H1 (cell line): ENCODE measurements at regions not wholly inside any gene's neighbourhood (a gene's known extent, or its start where the extent isn't known, plus 50 kb on each side); places are given as distances from the start of the nearest gene placed in this dataset.

Experiments
- CTCF ChIA-PET: fragments of 300-600 bp; sonication (Branson Sonifier 250); formaldehyde crosslinking; loops from one replicate; lab custom pipeline; 2021; ENCODE audit not compliant: partially characterized antibody; lab: Charles Lee
- POLR2A ChIA-PET: fragments of 300-600 bp; sonication (Branson Sonifier 250); formaldehyde crosslinking; loops from one replicate; lab custom pipeline; 2021; ENCODE audit warnings: inconsistent platforms; ENCODE audit not compliant: partially characterized antibody; lab: Charles Lee
- DNase-seq, 2 experiments: peaks; one replicate each; pipeline versions ENCODE4 v3.0.0 to v3.0.0-alpha.2; 2010 to 2022; ENCODE audit warnings: low spot score in 2 of 2, low read depth in 1 of 2, mixed read lengths in 1 of 2
- FAIRE-seq: peaks from 2 replicates; lab custom pipeline; 2011; peaks lifted over from hg19 to GRCh38; lab: Jason Lieb, UNC
- H2AFZ ChIP-seq: 2 replicates; pipeline ENCODE4 v1.8.1; 2012; ENCODE audit warnings: low read length, inconsistent platforms
- H2AK5ac ChIP-seq: 2 replicates; pipeline ENCODE4 v1.6.1; 2013; ENCODE audit warnings: low read depth, low read length
- H2BK120ac ChIP-seq: replicated peaks from 2 replicates; pipeline ENCODE3; 2013; ENCODE audit warnings: low read depth, low read length, inconsistent platforms
- H2BK12ac ChIP-seq: 2 replicates; pipeline ENCODE4 v1.6.1; 2013; ENCODE audit warnings: low read depth, low read length
- H2BK15ac ChIP-seq: 2 replicates; pipeline ENCODE4 v1.6.1; 2013; ENCODE audit warnings: low read length
- H2BK20ac ChIP-seq: 2 replicates; pipeline ENCODE4 v1.6.1; 2013; ENCODE audit warnings: low read length
- H2BK5ac ChIP-seq: 2 replicates; pipeline ENCODE4 v1.6.1; 2013; ENCODE audit warnings: low read depth, low read length
- H3K14ac ChIP-seq: 2 replicates; pipeline ENCODE4 v1.6.1; 2013; ENCODE audit warnings: inconsistent platforms; ENCODE audit not compliant: insufficient read length
- H3K18ac ChIP-seq: 2 replicates; pipeline ENCODE4 v1.6.1; 2013; ENCODE audit warnings: low read length; ENCODE audit errors: extremely low read depth
- H3K23ac ChIP-seq: 2 replicates; pipeline ENCODE4 v1.6.1; 2013; ENCODE audit warnings: inconsistent platforms; ENCODE audit not compliant: insufficient read length
- H3K23me2 ChIP-seq: 2 replicates; pipeline ENCODE4 v1.6.1; 2013; ENCODE audit warnings: low read depth, low read length
- H3K27ac ChIP-seq: 2 replicates; pipeline ENCODE4 v1.6.1; 2011; ENCODE audit warnings: low read depth, low read length, inconsistent platforms
- H3K27me3 ChIP-seq, 4 experiments: replicated peaks in 1 of 4; 1 replicate in 1 of 4; 2 replicates in 3 of 4; pipeline versions ENCODE4 v1.6.1 to v1.8.1; 2011 to 2013; ENCODE audit warnings: low read length in 3 of 4, mild to moderate bottlenecking in 3 of 4, inconsistent platforms in 2 of 4, mixed read lengths in 2 of 4, moderate library complexity in 1 of 4; ENCODE audit not compliant: control insufficient read depth in 3 of 4, insufficient read depth in 3 of 4; ENCODE audit errors: extremely low read depth in 1 of 4
- H3K36me3 ChIP-seq, 4 experiments: 2 replicates each; pipeline versions ENCODE4 v1.6.1 to v1.8.1; 2011 to 2013; ENCODE audit warnings: mild to moderate bottlenecking in 4 of 4, low read length in 3 of 4, moderate library complexity in 2 of 4, control low read depth in 1 of 4, inconsistent platforms in 1 of 4; ENCODE audit not compliant: insufficient read depth in 4 of 4, control insufficient read depth in 2 of 4
- H3K4ac ChIP-seq: replicated peaks from 2 replicates; pipeline ENCODE3; 2013; ENCODE audit warnings: low read length, low read depth, mixed read lengths, inconsistent platforms; ENCODE audit not compliant: insufficient read length
- H3K4me1 ChIP-seq, 4 experiments: replicated peaks in 1 of 4; 1 replicate in 1 of 4; 2 replicates in 3 of 4; pipeline versions ENCODE4 v1.6.1 to v1.8.1; 2011 to 2013; ENCODE audit warnings: low read length in 3 of 4, inconsistent platforms in 2 of 4, mixed read lengths in 1 of 4; ENCODE audit not compliant: insufficient read depth in 4 of 4, control insufficient read depth in 3 of 4
- H3K4me2 ChIP-seq, 2 experiments: 2 replicates each; pipeline versions ENCODE4 v1.6.1 to v1.8.1; 2011 to 2013; ENCODE audit warnings: low read depth in 2 of 2, low read length in 2 of 2, control low read depth in 1 of 2, inconsistent platforms in 1 of 2, mild to moderate bottlenecking in 1 of 2; ENCODE audit not compliant: insufficient read depth in 1 of 2
- H3K4me3 ChIP-seq, 4 experiments: fragments of 200-600, 300-600 bp in 1 of 4; sonication (generic), shearing (Covaris generic), sonication (Bioruptor Twin) in 1 of 4; 2 replicates each; pipeline versions ENCODE4 v1.5.1 to v1.8.1; 2011 to 2016; ENCODE audit warnings: low read length in 4 of 4, low read depth in 3 of 4, control low read depth in 2 of 4, inconsistent platforms in 2 of 4, mild to moderate bottlenecking in 2 of 4, mixed read lengths in 1 of 4, moderate library complexity in 1 of 4; ENCODE audit not compliant: insufficient read depth in 2 of 4; ENCODE audit errors: extremely low read depth in 1 of 4
- H3K56ac ChIP-seq: replicated peaks from 2 replicates; pipeline ENCODE3; 2013; ENCODE audit warnings: low read depth, mild to moderate bottlenecking, mixed read lengths, low read length, inconsistent platforms; ENCODE audit not compliant: insufficient read length
- H3K79me1 ChIP-seq: 2 replicates; pipeline ENCODE4 v1.6.1; 2013; ENCODE audit warnings: low read depth, low read length, control low read depth
- H3K79me2 ChIP-seq, 2 experiments: 2 replicates each; pipeline versions ENCODE4 v1.6.1 to v1.8.1; 2012 to 2013; ENCODE audit warnings: low read length in 2 of 2, mild to moderate bottlenecking in 2 of 2, inconsistent platforms in 1 of 2; ENCODE audit not compliant: insufficient read depth in 2 of 2, control insufficient read depth in 1 of 2
- H3K9ac ChIP-seq, 4 experiments: replicated peaks in 1 of 4; 1 replicate in 1 of 4; 2 replicates in 3 of 4; pipeline versions ENCODE4 v1.6.1 to v1.8.1; 2011 to 2013; ENCODE audit warnings: low read depth in 3 of 4, low read length in 3 of 4, control low read depth in 2 of 4, mild to moderate bottlenecking in 2 of 4, moderate library complexity in 2 of 4, inconsistent platforms in 1 of 4; ENCODE audit errors: extremely low read depth in 1 of 4
- H3K9me3 ChIP-seq, 2 experiments: 2 replicates each; pipeline versions ENCODE4 v1.6.1 to v1.8.1; 2012 to 2013; ENCODE audit warnings: mild to moderate bottlenecking in 2 of 2, moderate library complexity in 2 of 2, control low read depth in 1 of 2, inconsistent platforms in 1 of 2, low read depth in 1 of 2, low read length in 1 of 2, mixed read lengths in 1 of 2; ENCODE audit not compliant: insufficient read depth in 2 of 2
- H4K20me1 ChIP-seq, 2 experiments: replicated peaks in 1 of 2; 2 replicates each; pipeline versions ENCODE3 to v1.8.1; 2011 to 2013; ENCODE audit warnings: inconsistent platforms in 2 of 2, low read length in 2 of 2, mild to moderate bottlenecking in 1 of 2; ENCODE audit not compliant: insufficient read depth in 2 of 2, control insufficient read depth in 1 of 2
- H4K5ac ChIP-seq: 2 replicates; pipeline ENCODE4 v1.6.1; 2013; ENCODE audit warnings: low read length, low read depth, mixed read lengths, inconsistent platforms; ENCODE audit not compliant: insufficient read length
- H4K8ac ChIP-seq: 2 replicates; pipeline ENCODE4 v1.8.0; 2013; ENCODE audit warnings: mild to moderate bottlenecking, moderate library complexity, low read length, inconsistent platforms; ENCODE audit not compliant: insufficient read depth; ENCODE audit errors: extremely low read depth
- H4K91ac ChIP-seq: replicated peaks from 2 replicates; pipeline ENCODE3; 2013; ENCODE audit warnings: low read length, mixed read lengths, inconsistent platforms; ENCODE audit not compliant: insufficient read length
- ASH2L ChIP-seq: fragments of 200-600, 300-600 bp; sonication (generic); IDR thresholded peaks from one replicate; pipeline ENCODE4 v1.7.1; 2017; ENCODE audit warnings: low read length
- BACH1 ChIP-seq: IDR thresholded peaks from 2 replicates; pipeline ENCODE4 v1.6.1; 2012; ENCODE audit warnings: low read length, improper control_type of control experiment
- BCL11A ChIP-seq, 2 experiments: IDR thresholded peaks; one replicate each; pipeline ENCODE4 v1.6.1; 2011; ENCODE audit warnings: low read depth in 2 of 2, low read length in 2 of 2, mild to moderate bottlenecking in 2 of 2
- CBX8 ChIP-seq: fragments of 300-800, 300-1000 bp; sonication (generic); IDR thresholded peaks from 2 replicates; pipeline ENCODE4 v1.7.1; 2016; ENCODE audit warnings: low read depth, low read length, borderline replicate concordance
- CEBPB ChIP-seq: IDR thresholded peaks from 2 replicates; pipeline ENCODE4 v1.6.1; 2012; ENCODE audit warnings: low read depth, low read length
- CHD2 ChIP-seq: IDR thresholded peaks from 2 replicates; pipeline ENCODE4 v1.6.1; 2012; ENCODE audit warnings: low read length, improper control_type of control experiment
- HDAC6 ChIP-seq: IDR thresholded peaks from one replicate; pipeline ENCODE4 v1.7.1; 2012; ENCODE audit warnings: low read depth, mild to moderate bottlenecking, inconsistent platforms, low read length, moderate library complexity
- KDM4A ChIP-seq: IDR thresholded peaks from one replicate; pipeline ENCODE4 v1.7.1; 2012; ENCODE audit warnings: low read depth, mild to moderate bottlenecking, moderate library complexity, low read length, inconsistent platforms; ENCODE audit not compliant: severe bottlenecking
- RAD21 ChIP-seq, 2 experiments: IDR thresholded peaks in 1 of 2; conservative IDR thresholded peaks in 1 of 2; 2 replicates each; pipeline ENCODE4 v1.6.1; 2011; ENCODE audit warnings: low read depth in 2 of 2, low read length in 2 of 2, improper control_type of control experiment in 1 of 2, inconsistent platforms in 1 of 2, mild to moderate bottlenecking in 1 of 2, moderate library complexity in 1 of 2
- RBBP5 ChIP-seq: IDR thresholded peaks from 2 replicates; pipeline ENCODE4 v1.7.1; 2012; ENCODE audit warnings: low read depth, mild to moderate bottlenecking, inconsistent platforms, low read length, moderate library complexity, borderline replicate concordance
- RXRA ChIP-seq: IDR thresholded peaks from 2 replicates; pipeline ENCODE4 v1.6.1; 2011; ENCODE audit warnings: low read depth, mild to moderate bottlenecking, low read length, moderate library complexity; ENCODE audit not compliant: insufficient read depth
- SAP30 ChIP-seq: fragments of 300-600 bp; sonication (generic); IDR thresholded peaks from 2 replicates; pipeline ENCODE4 v1.7.1; 2012; ENCODE audit warnings: low read length, moderate library complexity, mild to moderate bottlenecking, inconsistent platforms; ENCODE audit not compliant: insufficient read depth, insufficient replicate concordance
- SP1 ChIP-seq: IDR thresholded peaks from 2 replicates; pipeline ENCODE4 v1.6.1; 2011; ENCODE audit warnings: low read depth, low read length
- TEAD4 ChIP-seq: IDR thresholded peaks from 2 replicates; pipeline ENCODE4 v1.6.1; 2012; ENCODE audit warnings: low read depth, low read length, inconsistent platforms, mixed read lengths
- WGBS, 2 experiments: shearing (Covaris generic) in 1 of 2; methylation state at CpG; one replicate each; pipeline versions ENCODE4 v1.1.6 to v1.1.7; 2013 to 2015; ENCODE audit warnings: low lambda C conversion rate in 2 of 2, mixed read lengths in 2 of 2, inconsistent platforms in 1 of 2, low coverage in 1 of 2, missing lambda C conversion rate in 1 of 2; ENCODE audit not compliant: insufficient replicate concordance in 2 of 2, insufficient coverage in 1 of 2, insufficient read length in 1 of 2; ENCODE audit errors: extremely low coverage in 1 of 2, missing lambda C conversion rate in 1 of 2; 5-methylcytosine and 5-hydroxymethylcytosine counted together
- TF ChIP-seq, protein P1 (sequence below): IDR thresholded peaks from 2 replicates; pipeline ENCODE4 v1.6.1; 2011; ENCODE audit warnings: low read depth, mild to moderate bottlenecking, low read length; ENCODE audit not compliant: insufficient read depth

- WGBS, 2 experiments, result 75% methylated on average over 4 of the region's 4 CpGs; no CpG with 5 or more reads in 1 of the 2 experiments
- no peak overlapping the region for H3K14ac ChIP-seq
- H2BK12ac ChIP-seq, result no peak overlapping the region
- H2BK120ac ChIP-seq, result no peak overlapping the region
- H3K56ac ChIP-seq, result no peak overlapping the region
- H2BK15ac ChIP-seq, result no peak overlapping the region
- no peaks in the 10 kb centered on the region for H3K79me1 ChIP-seq
- H2AK5ac ChIP-seq, result no peak overlapping the region
- no peaks in the 10 kb centered on the region for H4K20me1 ChIP-seq
- peaks cover 1% of the 10 kb centered on the region; the same call in 1 of the 2 replicates for H3K23me2 ChIP-seq
- no peak overlapping the region for H3K23ac ChIP-seq
- H3K4me3 ChIP-seq, result no peak overlapping the region
- H2BK20ac ChIP-seq, result no peak overlapping the region
- no peak overlapping the region for H2AFZ ChIP-seq
- ChIA-PET POLR2A (no interaction called here), CTCF (interaction anchor here (1.0 to 1.7 kb wide), 3 partner anchors 10 to 35 kb away, joined by 3 to 6 read pairs (median 4); no protein-coding TSS in a partner anchor)
- no peak overlapping the region for H3K27ac ChIP-seq
- FAIRE-seq (no peak), DNase-seq (no peak)
- no peaks in the 10 kb centered on the region for H3K79me2 ChIP-seq
- H3K36me3 ChIP-seq, result no peaks in the 10 kb centered on the region
- no peak overlapping the region for H3K4ac ChIP-seq
- no peaks in the 10 kb centered on the region for H3K9me3 ChIP-seq
- no peak overlapping the region for H3K18ac ChIP-seq
- H4K5ac ChIP-seq, result no peak overlapping the region
- no peak overlapping the region for H4K8ac ChIP-seq
- no peak overlapping the region for H3K4me2 ChIP-seq
- peaks cover 0 to 3% (median 0%) of the 10 kb centered on the region in 4 experiments; a peak in 1 of 7 replicates for H3K4me1 ChIP-seq
- no peaks in the 10 kb centered on the region for H3K27me3 ChIP-seq
- no peak overlapping the region for H4K91ac ChIP-seq
- no peak overlapping the region for H2BK5ac ChIP-seq
- no peak overlapping the region for H3K9ac ChIP-seq
- TF ChIP-seq CEBPB (no peak), RXRA (no peak), TEAD4 (no peak), SAP30 (no peak), KDM4A (no peak), RBBP5 (no peak), CHD2 (no peak), RAD21 (IDR thresholded peaks at IDR 0.05 in 1 of 2, conservative IDR thresholded peaks at IDR 0.05 in 1 of 2; ENCODE audit: low read depth in 2 of 2, low read length in 2 of 2) (no peak), CBX8 (no peak), HDAC6 (no peak), SP1 (no peak), BACH1 (no peak), BCL11A (IDR thresholded peaks at IDR 0.05; ENCODE audit: low read depth in 2 of 2, low read length in 2 of 2) (no peak), ASH2L (no peak)
- TF ChIP-seq, protein P1, sequence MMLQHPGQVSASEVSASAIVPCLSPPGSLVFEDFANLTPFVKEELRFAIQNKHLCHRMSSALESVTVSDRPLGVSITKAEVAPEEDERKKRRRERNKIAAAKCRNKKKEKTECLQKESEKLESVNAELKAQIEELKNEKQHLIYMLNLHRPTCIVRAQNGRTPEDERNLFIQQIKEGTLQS, result no peak
These were observed 59.9 kb upstream of the GATA6 start for GRCh38 chr18:22109535-22109934.
